Ishikawa (cell line): ENCODE measurements at regions not wholly inside any gene's neighbourhood (a gene's known extent, or its start where the extent isn't known, plus 50 kb on each side); places are given as distances from the start of the nearest gene placed in this dataset.
A peak's percentile ranks its signal among the peaks of the same experiment; 100 is the strongest.

Experiments used
- CEBPB ChIP-seq: IDR thresholded peaks from 2 replicates; pipeline ENCODE4 v1.6.1; 2012
- EGR1 ChIP-seq: IDR thresholded peaks from 2 replicates; pipeline ENCODE4 v1.6.1; 2012
- EP300 ChIP-seq: IDR thresholded peaks from 2 replicates; pipeline ENCODE4 v1.6.1; 2012; ENCODE audit warnings: borderline replicate concordance
- FOXM1 ChIP-seq: IDR thresholded peaks from 2 replicates; pipeline ENCODE4 v1.6.1; 2012; ENCODE audit warnings: low read depth, borderline replicate concordance
- MAX ChIP-seq: IDR thresholded peaks from 2 replicates; pipeline ENCODE4 v1.6.1; 2012
- NFIC ChIP-seq: IDR thresholded peaks from 2 replicates; pipeline ENCODE4 v1.6.1; 2012
- RAD21 ChIP-seq: IDR thresholded peaks from 2 replicates; pipeline ENCODE4 v1.6.1; 2012; ENCODE audit warnings: low read depth
- REST ChIP-seq: IDR thresholded peaks from 2 replicates; pipeline ENCODE4 v1.6.1; 2012; ENCODE audit warnings: low read depth, mild to moderate bottlenecking
- TAF1 ChIP-seq: IDR thresholded peaks from 2 replicates; pipeline ENCODE4 v1.6.1; 2012; ENCODE audit warnings: low read depth, mild to moderate bottlenecking
- TCF12 ChIP-seq: IDR thresholded peaks from 2 replicates; pipeline ENCODE4 v1.6.1; 2012; ENCODE audit warnings: low read depth
- TEAD4 ChIP-seq: IDR thresholded peaks from 2 replicates; pipeline ENCODE4 v1.6.1; 2012
- USF1 ChIP-seq: IDR thresholded peaks from 2 replicates; pipeline ENCODE4 v1.6.1; 2012
- YY1 ChIP-seq: IDR thresholded peaks from 2 replicates; pipeline ENCODE4 v1.6.1; 2012; ENCODE audit warnings: low read depth
- ZBTB7A ChIP-seq: IDR thresholded peaks from 2 replicates; pipeline ENCODE4 v1.6.1; 2012; ENCODE audit warnings: low read depth

- TF ChIP-seq RAD21 = peak; percentile 52
- no peak for TF ChIP-seq TCF12
- no peak for TF ChIP-seq MAX
Measured at GRCh38 chr6:1062786-1063545, 248.9 kb upstream of the FOXQ1 start.

GRCh38 chr6:1059596-1059995 is 252.3 kb upstream of the FOXQ1 start:
- no peak for TF ChIP-seq FOXM1
- TF ChIP-seq REST = no peak
- TF ChIP-seq TEAD4 = no peak
- TF ChIP-seq NFIC = no peak
- no peak for TF ChIP-seq MAX
- TF ChIP-seq EP300 = no peak

- TF ChIP-seq USF1 (no peak), EGR1 (no peak), ZBTB7A (no peak), TAF1 (no peak), YY1 (no peak), TEAD4 (no peak), MAX (no peak), FOXM1 (no peak), EP300 (no peak), REST (no peak), CEBPB (no peak), RAD21 (no peak)
Measured at GRCh38 chr6:1057490-1058135, 254.3 kb upstream of the FOXQ1 start.

- TF ChIP-seq NFIC (peak; percentile 30; the same call in 1 of the 2 replicates), ZBTB7A (no peak), TCF12 (0 out of 2 replicates have a peak, but pooled peaks have one; percentile 26), EP300 (peak; percentile 65; the same call in 1 of the 2 replicates), CEBPB (peak; percentile 71), FOXM1 (peak; percentile 57; the same call in 1 of the 2 replicates), REST (no peak), RAD21 (no peak)
Measured at GRCh38 chr6:1055015-1055921, 256.6 kb upstream of the FOXQ1 start.
